ENCODE measurements at regions not wholly inside any gene's neighbourhood (a gene's known extent, or its start where the extent isn't known, plus 50 kb on each side); places are given as distances from the start of the nearest gene placed in this dataset.

DNA sequence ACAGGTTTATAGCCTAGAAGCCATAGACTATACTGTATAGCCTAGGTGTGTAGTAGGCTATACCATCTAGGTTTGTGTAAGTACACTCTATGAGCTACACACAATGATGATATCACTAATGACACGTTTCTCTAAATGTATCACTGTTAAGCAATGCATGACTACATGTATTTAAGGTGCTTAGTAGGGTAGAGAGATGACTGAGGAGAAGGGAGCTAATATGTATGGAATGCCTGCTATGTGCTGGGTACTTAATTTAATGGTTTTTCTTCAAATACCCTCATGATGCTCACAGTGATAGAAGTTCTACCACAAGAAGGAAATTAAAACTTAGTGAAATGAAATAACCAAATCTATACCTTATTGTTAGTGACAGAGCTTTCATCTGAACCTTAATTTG is 1785.5 kb downstream of the EFNA5 start:
- TF ChIP-seq, protein P1, sequence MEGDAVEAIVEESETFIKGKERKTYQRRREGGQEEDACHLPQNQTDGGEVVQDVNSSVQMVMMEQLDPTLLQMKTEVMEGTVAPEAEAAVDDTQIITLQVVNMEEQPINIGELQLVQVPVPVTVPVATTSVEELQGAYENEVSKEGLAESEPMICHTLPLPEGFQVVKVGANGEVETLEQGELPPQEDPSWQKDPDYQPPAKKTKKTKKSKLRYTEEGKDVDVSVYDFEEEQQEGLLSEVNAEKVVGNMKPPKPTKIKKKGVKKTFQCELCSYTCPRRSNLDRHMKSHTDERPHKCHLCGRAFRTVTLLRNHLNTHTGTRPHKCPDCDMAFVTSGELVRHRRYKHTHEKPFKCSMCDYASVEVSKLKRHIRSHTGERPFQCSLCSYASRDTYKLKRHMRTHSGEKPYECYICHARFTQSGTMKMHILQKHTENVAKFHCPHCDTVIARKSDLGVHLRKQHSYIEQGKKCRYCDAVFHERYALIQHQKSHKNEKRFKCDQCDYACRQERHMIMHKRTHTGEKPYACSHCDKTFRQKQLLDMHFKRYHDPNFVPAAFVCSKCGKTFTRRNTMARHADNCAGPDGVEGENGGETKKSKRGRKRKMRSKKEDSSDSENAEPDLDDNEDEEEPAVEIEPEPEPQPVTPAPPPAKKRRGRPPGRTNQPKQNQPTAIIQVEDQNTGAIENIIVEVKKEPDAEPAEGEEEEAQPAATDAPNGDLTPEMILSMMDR (IDR thresholded peaks at IDR 0.05) = no peak
- TF ChIP-seq POLR2A (IDR thresholded peaks at IDR 0.05) = no peak
